RWPE2 (cell line): ENCODE measurements at regions not wholly inside any gene's neighbourhood (a gene's known extent, or its start where the extent isn't known, plus 50 kb on each side); places are given as distances from the start of the nearest gene placed in this dataset.

Experiments used
- ATAC-seq: fragments of 200-7000 bp; cut with Tn5 transposase; 3 replicates; pipeline ENCODE4 v1.9.1; 2021; ENCODE audit warnings: low read depth
- DNase-seq: peaks from one replicate; pipeline ENCODE4 v3.0.0-alpha.2; 2020; ENCODE audit warnings: low spot score
- H3K27ac ChIP-seq: fragments of 450-650 bp; 2 replicates; pipeline ENCODE4 v1.5.1; 2017; ENCODE audit warnings: mild to moderate bottlenecking; ENCODE audit not compliant: poor library complexity, severe bottlenecking
- H3K27me3 ChIP-seq: fragments of 250-450 bp; sonication (Bioruptor Pico); 2 replicates; pipeline ENCODE4 v1.5.1; 2021; ENCODE audit warnings: mild to moderate bottlenecking, moderate library complexity; ENCODE audit not compliant: insufficient read depth, poor library complexity, severe bottlenecking
- H3K36me3 ChIP-seq: fragments of 250-450 bp; sonication (Bioruptor Pico); 2 replicates; pipeline ENCODE4 v1.5.1; 2020; ENCODE audit warnings: low read depth, mild to moderate bottlenecking, moderate library complexity
- H3K4me1 ChIP-seq: fragments of 250-450 bp; sonication (Bioruptor Pico); 2 replicates; pipeline ENCODE4 v1.5.1; 2021; ENCODE audit warnings: mild to moderate bottlenecking, moderate library complexity; ENCODE audit not compliant: insufficient read depth, poor library complexity, severe bottlenecking
- H3K4me3 ChIP-seq: fragments of 250-450 bp; sonication (Bioruptor Pico); 2 replicates; pipeline ENCODE4 v1.5.1; 2021; ENCODE audit warnings: mild to moderate bottlenecking, moderate library complexity; ENCODE audit not compliant: severe bottlenecking
- H3K9me3 ChIP-seq: fragments of 250-450 bp; sonication (Bioruptor Pico); 2 replicates; pipeline ENCODE4 v1.5.1; 2021; ENCODE audit warnings: mild to moderate bottlenecking, moderate library complexity; ENCODE audit not compliant: severe bottlenecking
- TF ChIP-seq, protein P1 (sequence below): fragments of 450-650 bp; IDR thresholded peaks from one replicate; pipeline ENCODE4 v1.5.1; 2017; ENCODE audit warnings: mild to moderate bottlenecking, moderate library complexity; ENCODE audit not compliant: poor library complexity, severe bottlenecking

DNA sequence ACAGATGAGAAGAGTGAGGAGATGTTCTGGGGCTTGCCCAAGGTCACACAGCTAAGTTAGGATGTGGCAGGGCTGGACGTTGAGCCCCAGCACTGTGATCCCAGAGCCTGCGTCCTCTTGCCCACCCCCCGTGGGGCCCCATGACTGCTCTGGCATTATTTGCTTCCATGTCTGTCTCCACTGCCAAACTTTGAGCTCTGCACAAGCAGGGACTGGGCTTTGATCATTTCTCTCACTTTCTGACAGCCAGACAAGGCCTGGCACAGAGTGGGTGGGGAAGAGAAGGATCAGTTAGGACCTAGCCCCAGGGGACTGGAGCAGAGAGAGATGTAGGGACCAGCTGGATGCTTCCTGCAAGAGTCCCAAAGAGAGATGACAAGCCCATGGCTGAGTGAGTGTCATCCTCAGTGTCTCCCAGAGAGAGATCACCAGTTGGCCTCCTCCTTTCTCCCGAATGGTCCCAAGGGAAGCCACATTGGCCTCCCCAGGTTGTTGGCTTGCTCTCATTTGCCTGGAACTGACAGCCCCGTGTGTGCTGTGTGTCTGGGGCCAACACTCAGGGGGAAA is 126.7 kb upstream of the PWP1 start:
- TF ChIP-seq, protein P1, sequence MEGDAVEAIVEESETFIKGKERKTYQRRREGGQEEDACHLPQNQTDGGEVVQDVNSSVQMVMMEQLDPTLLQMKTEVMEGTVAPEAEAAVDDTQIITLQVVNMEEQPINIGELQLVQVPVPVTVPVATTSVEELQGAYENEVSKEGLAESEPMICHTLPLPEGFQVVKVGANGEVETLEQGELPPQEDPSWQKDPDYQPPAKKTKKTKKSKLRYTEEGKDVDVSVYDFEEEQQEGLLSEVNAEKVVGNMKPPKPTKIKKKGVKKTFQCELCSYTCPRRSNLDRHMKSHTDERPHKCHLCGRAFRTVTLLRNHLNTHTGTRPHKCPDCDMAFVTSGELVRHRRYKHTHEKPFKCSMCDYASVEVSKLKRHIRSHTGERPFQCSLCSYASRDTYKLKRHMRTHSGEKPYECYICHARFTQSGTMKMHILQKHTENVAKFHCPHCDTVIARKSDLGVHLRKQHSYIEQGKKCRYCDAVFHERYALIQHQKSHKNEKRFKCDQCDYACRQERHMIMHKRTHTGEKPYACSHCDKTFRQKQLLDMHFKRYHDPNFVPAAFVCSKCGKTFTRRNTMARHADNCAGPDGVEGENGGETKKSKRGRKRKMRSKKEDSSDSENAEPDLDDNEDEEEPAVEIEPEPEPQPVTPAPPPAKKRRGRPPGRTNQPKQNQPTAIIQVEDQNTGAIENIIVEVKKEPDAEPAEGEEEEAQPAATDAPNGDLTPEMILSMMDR, result no peak
- H3K4me1 ChIP-seq, result peaks cover 14% of the 10 kb centered on the region
- no peaks in the 10 kb centered on the region for H3K9me3 ChIP-seq
- no peaks in the 10 kb centered on the region for H3K27me3 ChIP-seq
- ATAC-seq (no peak), DNase-seq (no peak)
- H3K4me3 ChIP-seq, result no peak overlapping the region
- no peaks in the 10 kb centered on the region for H3K36me3 ChIP-seq
- H3K27ac ChIP-seq, result no peak overlapping the region

DNA sequence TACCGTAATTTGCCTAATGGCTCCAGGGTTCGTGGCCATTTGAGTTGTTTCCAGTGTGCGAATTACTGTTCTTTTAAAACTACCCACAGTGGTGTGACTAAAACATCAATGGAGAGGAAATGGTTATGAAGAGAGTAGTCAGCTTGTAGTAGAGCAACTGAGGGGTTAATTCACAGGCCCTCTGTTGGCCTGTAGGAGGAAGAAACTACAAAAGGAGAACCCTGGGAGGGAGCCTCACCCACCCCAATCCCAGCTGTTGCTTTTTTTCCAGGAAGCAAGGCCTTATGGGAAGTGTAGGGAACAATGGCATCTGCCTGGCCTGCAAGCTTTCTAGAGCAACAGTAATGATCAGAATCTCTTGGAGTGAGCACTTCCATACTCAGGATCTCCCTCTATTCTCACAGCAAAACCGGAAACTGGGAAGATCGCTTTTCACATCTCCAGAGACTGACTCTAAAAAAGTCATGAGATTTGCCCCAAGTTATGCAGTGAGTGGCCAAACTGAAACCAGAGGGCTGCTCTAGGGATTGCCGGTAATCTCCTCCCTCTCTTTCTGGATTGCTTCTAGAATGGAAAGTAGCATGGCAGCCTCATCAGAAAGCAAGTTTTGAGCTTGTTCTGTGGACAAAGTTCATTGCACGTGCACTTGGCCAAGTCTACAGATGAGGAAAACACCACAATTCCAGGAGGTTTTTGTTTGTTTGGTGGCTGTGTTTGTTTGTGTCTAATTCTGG is 125.3 kb upstream of the PWP1 start:
- DNase-seq (no peak), ATAC-seq (no peak)
- TF ChIP-seq, protein P1, result no peak
- Histone ChIP-seq H3K4me1 (peaks cover 14% of the 10 kb centered on the region), H3K27ac (peak overlapping the region; percentile 58), H3K4me3 (no peak overlapping the region), H3K9me3 (no peaks in the 10 kb centered on the region), H3K27me3 (no peaks in the 10 kb centered on the region), H3K36me3 (no peaks in the 10 kb centered on the region)

- TF ChIP-seq, protein P1, result no peak
- Histone ChIP-seq H3K27ac (peak overlapping the region; percentile 58), H3K9me3 (no peaks in the 10 kb centered on the region), H3K27me3 (no peaks in the 10 kb centered on the region), H3K4me1 (peaks cover 14% of the 10 kb centered on the region), H3K4me3 (no peak overlapping the region), H3K36me3 (no peaks in the 10 kb centered on the region)
- DNase-seq (no peak), ATAC-seq (peak; percentile 92)
These were observed 124.7 kb upstream of the PWP1 start for GRCh38 chr12:107560899-107561285.

GRCh38 chr12:107564946-107565345 is 120.7 kb upstream of the PWP1 start:
- DNase-seq, result no peak
- peaks cover 15% of the 10 kb centered on the region for H3K4me1 ChIP-seq

More at GRCh38 chr12:107564946-107565345, 120.7 kb upstream of the PWP1 start:
- no peaks in the 10 kb centered on the region for H3K27me3 ChIP-seq
- TF ChIP-seq, protein P1, result peak; percentile 18
- H3K36me3 ChIP-seq, result no peaks in the 10 kb centered on the region
- H3K4me3 ChIP-seq, result no peak overlapping the region
- no peak overlapping the region for H3K27ac ChIP-seq
- ATAC-seq, result 0 out of 3 replicates have a peak, but pooled peaks have one; percentile 41
- H3K9me3 ChIP-seq, result no peaks in the 10 kb centered on the region
